ENCODE measurements at regions not wholly inside any gene's neighbourhood (a gene's known extent, or its start where the extent isn't known, plus 50 kb on each side); places are given as distances from the start of the nearest gene placed in this dataset.

DNA sequence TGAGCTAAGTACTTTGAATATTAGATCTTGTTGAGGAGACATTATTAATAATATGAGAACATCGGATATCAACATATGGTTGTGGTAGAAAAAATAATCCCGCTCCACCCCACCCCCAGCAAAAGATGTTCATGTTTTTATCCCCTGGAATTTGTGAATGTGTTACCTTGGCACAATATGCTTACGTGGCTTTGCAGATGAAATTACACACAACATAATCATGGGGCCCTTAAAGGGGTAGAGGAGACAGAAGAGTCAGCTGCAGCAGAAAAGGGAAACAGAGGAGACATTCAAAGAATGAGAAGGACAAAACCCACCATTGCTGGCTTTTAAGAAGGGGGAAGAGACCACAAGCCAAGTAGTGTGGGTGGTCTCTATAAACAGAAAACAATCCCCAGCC is 104.1 kb downstream of the SEC16B start:
- Histone ChIP-seq H3K27me3 (no peaks in the 10 kb centered on the region), H3K27ac (no peak overlapping the region), H3K36me3 (no peaks in the 10 kb centered on the region), H3K4me3 (no peak overlapping the region), H3K4me1 (no peaks in the 10 kb centered on the region), H3K9me3 (no peaks in the 10 kb centered on the region)
- intact Hi-C loops (cut with DNase I; ENCODE audit: low total_unique reads) = no loop called here
- DNase-seq = no peak
- no peak for TF ChIP-seq POLR2A (IDR thresholded peaks at IDR 0.05)
- TF ChIP-seq, protein P1, sequence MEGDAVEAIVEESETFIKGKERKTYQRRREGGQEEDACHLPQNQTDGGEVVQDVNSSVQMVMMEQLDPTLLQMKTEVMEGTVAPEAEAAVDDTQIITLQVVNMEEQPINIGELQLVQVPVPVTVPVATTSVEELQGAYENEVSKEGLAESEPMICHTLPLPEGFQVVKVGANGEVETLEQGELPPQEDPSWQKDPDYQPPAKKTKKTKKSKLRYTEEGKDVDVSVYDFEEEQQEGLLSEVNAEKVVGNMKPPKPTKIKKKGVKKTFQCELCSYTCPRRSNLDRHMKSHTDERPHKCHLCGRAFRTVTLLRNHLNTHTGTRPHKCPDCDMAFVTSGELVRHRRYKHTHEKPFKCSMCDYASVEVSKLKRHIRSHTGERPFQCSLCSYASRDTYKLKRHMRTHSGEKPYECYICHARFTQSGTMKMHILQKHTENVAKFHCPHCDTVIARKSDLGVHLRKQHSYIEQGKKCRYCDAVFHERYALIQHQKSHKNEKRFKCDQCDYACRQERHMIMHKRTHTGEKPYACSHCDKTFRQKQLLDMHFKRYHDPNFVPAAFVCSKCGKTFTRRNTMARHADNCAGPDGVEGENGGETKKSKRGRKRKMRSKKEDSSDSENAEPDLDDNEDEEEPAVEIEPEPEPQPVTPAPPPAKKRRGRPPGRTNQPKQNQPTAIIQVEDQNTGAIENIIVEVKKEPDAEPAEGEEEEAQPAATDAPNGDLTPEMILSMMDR (IDR thresholded peaks at IDR 0.05) = no peak

DNA sequence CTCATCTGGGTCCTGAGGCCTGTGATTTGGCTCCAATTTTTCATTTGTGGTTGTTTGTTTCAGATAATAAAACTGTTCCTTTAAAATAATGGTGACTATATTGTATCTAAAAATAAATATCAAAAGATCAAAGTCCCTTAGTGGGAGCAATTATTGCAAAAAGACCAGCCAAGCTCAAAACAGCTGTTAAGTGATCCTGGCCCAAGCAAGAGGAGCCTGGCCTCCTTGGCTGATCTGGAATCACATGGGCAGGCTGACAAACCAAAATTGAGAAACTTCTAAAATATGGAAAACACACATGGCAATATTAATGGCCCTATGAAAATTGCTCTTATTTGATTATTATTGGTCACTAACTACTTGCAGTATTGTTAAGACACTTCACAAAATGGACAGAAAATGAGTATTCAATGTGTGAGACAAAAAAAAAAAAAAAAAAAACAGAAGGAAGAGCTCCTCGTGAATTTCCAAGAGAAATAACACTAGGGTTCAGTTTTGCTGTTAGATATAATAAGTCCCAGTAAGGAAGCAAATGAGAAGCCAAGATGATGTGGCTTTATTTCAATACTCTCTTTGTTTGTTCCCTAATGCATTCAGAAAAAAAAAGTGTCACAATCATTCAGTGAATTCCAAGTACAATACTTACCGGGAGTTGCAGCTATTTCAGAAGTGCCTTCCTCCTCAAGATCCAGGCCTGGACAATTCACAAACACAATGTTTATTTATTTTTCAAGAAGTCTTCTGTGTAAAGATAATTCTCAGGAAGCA is 105.1 kb downstream of the SEC16B start:
- H3K27ac ChIP-seq = no peak overlapping the region
- DNase-seq = no peak
- intact Hi-C loops (cut with DNase I; ENCODE audit: low total_unique reads) = no loop called here

DNA sequence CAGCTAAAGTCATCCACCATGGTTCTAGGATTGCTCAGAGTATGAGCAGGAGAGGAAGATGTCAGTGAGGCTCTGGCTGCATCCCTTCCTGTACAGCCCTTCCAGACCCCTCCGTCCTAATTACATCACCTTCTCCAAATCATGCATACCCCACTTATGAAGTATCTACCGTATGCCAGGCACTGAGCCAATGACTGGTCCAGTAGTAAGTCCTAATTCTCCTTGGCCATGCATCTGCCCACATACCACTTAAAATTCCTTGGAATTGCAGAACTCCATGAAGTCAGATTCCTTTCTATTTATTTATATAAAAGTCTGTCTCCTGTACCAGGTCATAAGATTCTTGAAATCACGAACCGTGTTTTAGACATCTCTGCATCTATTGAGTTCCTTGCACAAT is 106.1 kb downstream of the SEC16B start:
- Histone ChIP-seq H3K9me3 (no peaks in the 10 kb centered on the region), H3K36me3 (no peaks in the 10 kb centered on the region), H3K4me1 (no peaks in the 10 kb centered on the region), H3K4me3 (no peak overlapping the region), H3K27me3 (no peaks in the 10 kb centered on the region), H3K27ac (no peak overlapping the region)
- no peak for DNase-seq
- TF ChIP-seq POLR2A (IDR thresholded peaks at IDR 0.05) = no peak
- TF ChIP-seq, protein P1 (IDR thresholded peaks at IDR 0.05) = no peak
- intact Hi-C loops (cut with DNase I; ENCODE audit: low total_unique reads) = no loop called here

More for the DNA sequence above, 105.1 kb downstream of the SEC16B start:
- no peak overlapping the region for H3K4me3 ChIP-seq
- TF ChIP-seq POLR2A (IDR thresholded peaks at IDR 0.05) = no peak
- TF ChIP-seq, protein P1 (IDR thresholded peaks at IDR 0.05) = no peak
- no peaks in the 10 kb centered on the region for H3K36me3 ChIP-seq
- no peaks in the 10 kb centered on the region for H3K9me3 ChIP-seq
- no peaks in the 10 kb centered on the region for H3K4me1 ChIP-seq
- H3K27me3 ChIP-seq = no peaks in the 10 kb centered on the region

DNA sequence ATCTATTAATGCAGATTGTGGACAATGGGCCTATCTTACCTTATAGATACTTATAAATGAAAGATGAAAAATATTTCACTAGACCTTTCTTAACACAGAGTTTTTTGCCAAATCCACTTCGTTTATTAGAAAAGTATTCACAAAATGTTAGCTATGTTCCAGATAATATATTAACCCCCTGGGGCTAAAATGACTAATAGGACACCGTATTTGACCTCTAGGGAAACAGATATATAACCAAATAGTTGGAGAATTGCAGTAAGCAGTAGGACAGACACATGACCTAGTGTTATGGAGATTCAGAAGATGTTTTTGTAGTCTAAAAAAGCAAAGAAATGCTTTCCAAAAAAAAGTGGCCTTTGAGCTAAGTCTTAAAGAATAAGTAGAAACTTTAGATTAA is 106.9 kb downstream of the SEC16B start:
- Histone ChIP-seq H3K4me3 (no peak overlapping the region), H3K36me3 (no peaks in the 10 kb centered on the region), H3K9me3 (no peaks in the 10 kb centered on the region), H3K27ac (no peak overlapping the region), H3K4me1 (no peaks in the 10 kb centered on the region), H3K27me3 (no peaks in the 10 kb centered on the region)
- TF ChIP-seq, protein P1 (IDR thresholded peaks at IDR 0.05) = no peak
- TF ChIP-seq POLR2A (IDR thresholded peaks at IDR 0.05) = no peak
- no peak for DNase-seq
- intact Hi-C loops (cut with DNase I; ENCODE audit: low total_unique reads) = no loop called here

DNA sequence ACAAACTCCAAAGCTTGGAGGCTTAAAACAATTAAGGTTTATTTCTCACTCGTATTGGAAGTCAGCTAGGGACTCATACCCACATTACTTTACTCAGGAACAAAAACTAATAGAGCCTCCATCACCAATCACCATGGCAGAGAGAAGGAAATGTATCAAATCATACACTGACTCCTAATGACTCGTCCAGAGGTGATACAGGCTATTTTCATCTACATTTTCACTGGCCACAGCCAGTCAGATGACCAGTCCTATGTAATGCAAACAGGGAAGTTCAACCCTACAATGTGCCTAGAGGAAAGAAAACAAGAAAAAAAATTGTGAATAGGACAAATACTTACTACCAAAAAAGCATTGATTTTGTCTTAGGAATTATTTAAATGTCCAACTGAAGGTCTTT is 110.3 kb downstream of the SEC16B start:
- Histone ChIP-seq H3K4me3 (no peak overlapping the region), H3K4me1 (no peaks in the 10 kb centered on the region), H3K9me3 (no peaks in the 10 kb centered on the region), H3K27ac (no peak overlapping the region), H3K36me3 (no peaks in the 10 kb centered on the region), H3K27me3 (no peaks in the 10 kb centered on the region)
- intact Hi-C loops (cut with DNase I; ENCODE audit: low total_unique reads) = no loop called here
- TF ChIP-seq, protein P1 (IDR thresholded peaks at IDR 0.05) = no peak
- TF ChIP-seq POLR2A (IDR thresholded peaks at IDR 0.05) = no peak
- no peak for DNase-seq

Data from uterus (tissue), 3 donors.